T-helper 1 cell treated with Interleukin-12 subunit alpha and Interleukin-12 subunit beta and Interleukin-4 antibody, amounts not matched to agents 30 μg/mL and 1 μg/mL, for 36 hours (primary cell): ENCODE measurements at regions not wholly inside any gene's neighbourhood (a gene's known extent, or its start where the extent isn't known, plus 50 kb on each side); places are given as distances from the start of the nearest gene placed in this dataset.

ENCODE experiments used
- H3K27ac Mint-ChIP-seq: one replicate; pipeline ENCODE4 v1.8.0; 2021; ENCODE audit warnings: mild to moderate bottlenecking, mixed read lengths
- H3K27me3 Mint-ChIP-seq: one replicate; pipeline ENCODE4 v1.8.0; 2021; ENCODE audit warnings: low read depth, mixed read lengths
- H3K36me3 Mint-ChIP-seq: one replicate; pipeline ENCODE4 v1.8.0; 2021; ENCODE audit warnings: low read depth, mixed read lengths
- H3K4me1 Mint-ChIP-seq: one replicate; pipeline ENCODE4 v1.8.0; 2021; ENCODE audit warnings: low read depth, mixed read lengths
- H3K4me3 Mint-ChIP-seq: one replicate; pipeline ENCODE4 v1.8.0; 2021; ENCODE audit warnings: mild to moderate bottlenecking, moderate library complexity, mixed read lengths
- H3K9me3 Mint-ChIP-seq: one replicate; pipeline ENCODE4 v1.8.0; 2021; ENCODE audit warnings: mixed read lengths

DNA sequence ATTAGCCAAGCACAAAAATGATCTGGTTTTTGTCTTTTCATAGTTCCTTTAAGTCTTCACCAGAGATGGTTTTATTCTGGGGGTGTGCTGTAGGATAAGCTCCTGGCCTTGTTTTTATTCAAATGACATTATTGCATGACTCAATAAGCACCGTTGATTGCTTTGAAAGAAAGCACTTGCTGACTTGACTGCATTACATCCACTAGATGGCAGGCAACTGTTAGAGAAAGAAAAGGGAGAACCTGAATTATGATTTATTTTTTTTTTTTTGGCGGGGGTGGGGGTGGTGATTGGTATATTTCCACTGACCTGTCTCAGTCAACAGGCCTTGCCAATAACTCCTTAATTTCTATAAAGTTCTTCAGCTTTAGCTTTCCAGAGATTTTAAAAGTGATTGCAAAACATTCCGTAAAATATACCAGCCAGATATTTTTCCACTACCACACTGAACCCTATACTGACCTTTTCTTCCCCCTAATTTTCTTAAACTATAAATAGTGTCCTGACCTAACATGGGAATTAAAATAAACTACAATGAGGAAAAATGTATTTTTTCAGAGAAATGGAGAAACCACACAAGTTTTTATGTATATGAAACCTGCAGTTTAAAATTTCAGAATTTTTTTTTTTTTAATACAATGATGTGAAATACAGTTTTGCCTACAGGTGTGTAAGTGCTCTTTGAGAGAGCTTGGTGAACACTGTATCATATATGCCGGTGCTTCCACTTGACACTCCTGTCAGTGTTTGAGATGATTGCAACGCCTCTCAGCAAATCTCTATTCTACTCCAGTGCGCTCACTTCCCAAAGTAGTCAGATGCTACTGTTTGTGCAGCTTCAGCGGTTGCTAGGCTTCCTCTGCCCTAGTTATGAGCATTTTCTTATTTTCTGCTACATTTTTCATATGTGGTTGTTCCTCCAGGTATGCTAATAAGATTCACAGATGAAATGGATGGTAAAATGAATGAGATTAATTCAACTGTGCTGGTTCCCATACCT is 274.3 kb downstream of the CD109 start:
- Mint-ChIP-seq H3K27ac (no peak overlapping the region), H3K36me3 (no peaks in the 10 kb centered on the region), H3K4me3 (no peak overlapping the region), H3K9me3 (no peaks in the 10 kb centered on the region), H3K4me1 (no peaks in the 10 kb centered on the region), H3K27me3 (peaks cover 5% of the 10 kb centered on the region)

DNA sequence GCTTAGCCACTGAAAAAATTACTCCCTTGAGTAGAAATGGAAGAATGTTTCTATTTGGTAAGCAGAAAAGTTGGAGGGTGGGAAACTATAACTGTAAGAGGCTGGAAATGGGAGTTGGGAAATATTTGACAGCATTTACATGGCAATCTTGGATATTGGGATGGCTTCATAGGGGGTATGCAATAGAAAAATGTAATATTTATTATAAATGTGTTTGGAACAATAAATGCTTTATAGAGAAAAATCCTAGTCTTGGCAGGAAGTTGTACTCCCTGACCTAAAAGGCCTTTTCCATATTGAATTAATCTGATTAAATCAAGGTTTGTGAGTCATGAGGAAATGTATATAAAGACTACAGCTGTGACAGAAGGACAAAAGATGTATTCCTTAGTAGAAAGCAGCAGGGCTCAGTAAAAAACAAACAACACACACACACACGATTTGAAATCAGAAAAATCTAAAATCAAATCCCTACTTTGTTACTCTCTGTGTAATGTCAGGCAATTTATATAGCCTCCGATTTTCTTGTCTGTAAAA is 272.3 kb downstream of the CD109 start:
- no peaks in the 10 kb centered on the region for H3K4me1 Mint-ChIP-seq
- no peak overlapping the region for H3K27ac Mint-ChIP-seq
- H3K4me3 Mint-ChIP-seq = no peak overlapping the region
- H3K9me3 Mint-ChIP-seq = no peaks in the 10 kb centered on the region
- H3K27me3 Mint-ChIP-seq = peaks cover 5% of the 10 kb centered on the region
- no peaks in the 10 kb centered on the region for H3K36me3 Mint-ChIP-seq

DNA sequence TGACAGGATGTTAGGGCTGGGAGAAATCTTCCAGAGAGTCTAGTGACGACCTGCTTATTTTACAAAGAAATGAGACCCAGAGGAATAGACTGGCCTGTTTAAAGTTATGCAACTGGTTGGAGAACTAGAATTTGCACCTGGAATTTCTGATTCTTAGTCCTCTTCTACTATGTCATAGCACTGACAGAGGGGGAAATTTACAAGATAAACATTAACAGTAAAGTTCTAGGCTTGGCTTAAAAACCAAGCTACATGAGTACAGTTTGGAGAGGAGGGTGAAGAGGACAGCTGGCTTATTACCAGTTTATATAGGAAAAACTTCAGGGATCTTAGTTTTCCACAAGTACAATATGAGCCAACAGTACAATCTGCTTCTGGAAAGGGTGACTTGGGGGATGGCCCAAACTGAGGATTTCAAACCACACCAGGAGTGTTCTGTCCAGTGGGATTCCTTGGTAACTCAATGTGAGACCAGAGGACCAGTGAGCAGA is 269.6 kb downstream of the CD109 start:
- Mint-ChIP-seq H3K4me3 (no peak overlapping the region), H3K27ac (no peak overlapping the region), H3K4me1 (no peaks in the 10 kb centered on the region), H3K27me3 (peaks cover 5% of the 10 kb centered on the region), H3K36me3 (no peaks in the 10 kb centered on the region), H3K9me3 (no peaks in the 10 kb centered on the region)

DNA sequence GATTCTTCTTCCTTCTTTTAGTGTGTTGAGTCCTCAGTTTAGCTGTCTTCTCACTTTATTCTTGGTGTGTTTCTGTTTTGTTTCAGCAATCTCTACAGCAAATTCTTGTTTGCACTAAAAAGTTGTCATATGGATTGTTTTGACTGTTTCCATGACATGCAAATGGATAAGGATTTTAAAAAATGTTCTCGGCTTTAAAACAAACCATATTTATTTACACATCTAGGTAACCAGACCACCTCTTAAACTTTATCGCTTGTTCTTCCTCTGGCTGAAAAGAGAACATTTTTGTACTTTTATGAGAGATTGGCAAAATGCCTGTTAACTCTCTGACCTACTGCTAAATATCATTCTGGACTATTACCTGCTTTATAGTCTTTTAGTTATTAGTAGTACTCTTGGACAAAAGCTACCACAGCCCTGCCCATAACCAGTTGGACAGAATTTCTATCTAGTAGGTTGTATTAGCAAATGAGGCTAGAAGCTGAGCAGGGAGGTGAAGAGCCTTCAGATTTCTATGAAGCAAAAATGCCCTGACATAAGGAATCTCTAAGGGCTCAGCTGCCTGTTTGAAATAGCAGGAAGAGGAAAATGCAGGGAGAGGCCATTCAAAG is 268.3 kb downstream of the CD109 start:
- no peak overlapping the region for H3K27ac Mint-ChIP-seq
- H3K4me1 Mint-ChIP-seq = no peaks in the 10 kb centered on the region
- H3K4me3 Mint-ChIP-seq = no peak overlapping the region
- H3K9me3 Mint-ChIP-seq = no peaks in the 10 kb centered on the region
- H3K27me3 Mint-ChIP-seq = peaks cover 5% of the 10 kb centered on the region
- no peaks in the 10 kb centered on the region for H3K36me3 Mint-ChIP-seq

DNA sequence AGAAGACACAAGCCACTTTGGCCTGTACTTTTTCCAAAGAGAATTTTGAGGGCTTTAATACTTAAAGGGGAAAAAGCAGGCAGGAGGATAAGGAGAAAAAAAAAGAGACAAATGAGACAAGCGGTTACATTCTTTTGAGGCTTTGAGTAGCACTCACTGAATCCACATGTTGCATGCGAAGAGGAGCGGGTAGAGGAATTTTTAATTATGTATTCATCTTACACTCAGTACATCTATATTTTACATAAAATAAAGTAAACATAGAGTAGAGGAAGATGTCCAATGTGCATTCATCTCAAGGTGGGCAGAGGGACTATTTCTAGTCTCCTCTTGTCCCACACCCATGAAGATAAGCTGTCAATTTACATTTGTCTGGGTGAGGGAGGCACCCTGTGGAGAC is 266.9 kb downstream of the CD109 start:
- H3K4me3 Mint-ChIP-seq = no peak overlapping the region
- H3K9me3 Mint-ChIP-seq = no peaks in the 10 kb centered on the region
- no peak overlapping the region for H3K27ac Mint-ChIP-seq
- H3K27me3 Mint-ChIP-seq = peaks cover 5% of the 10 kb centered on the region
- H3K4me1 Mint-ChIP-seq = no peaks in the 10 kb centered on the region
- H3K36me3 Mint-ChIP-seq = no peaks in the 10 kb centered on the region

DNA sequence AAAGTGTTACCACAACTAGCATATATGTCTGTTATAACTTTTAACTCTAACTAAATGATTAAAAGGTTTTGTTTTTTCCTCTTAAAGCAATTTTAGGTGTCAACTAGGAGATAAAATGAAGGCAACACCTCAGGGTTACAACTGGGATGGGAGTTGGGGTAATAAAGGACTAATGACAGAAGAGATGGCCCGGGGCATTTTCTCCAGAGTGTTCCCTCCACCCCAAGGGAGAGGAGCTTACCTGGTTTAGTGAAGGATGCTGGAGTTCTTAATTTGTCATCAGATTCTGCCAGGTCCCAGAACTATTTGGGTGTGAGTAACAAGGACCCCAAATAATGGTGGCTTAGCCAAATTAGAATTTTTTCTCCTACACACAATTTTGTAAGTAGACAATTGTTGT is 260.3 kb downstream of the CD109 start:
- Mint-ChIP-seq H3K27me3 (no peaks in the 10 kb centered on the region), H3K27ac (no peak overlapping the region), H3K9me3 (no peaks in the 10 kb centered on the region), H3K4me3 (no peak overlapping the region), H3K36me3 (no peaks in the 10 kb centered on the region), H3K4me1 (no peaks in the 10 kb centered on the region)

DNA sequence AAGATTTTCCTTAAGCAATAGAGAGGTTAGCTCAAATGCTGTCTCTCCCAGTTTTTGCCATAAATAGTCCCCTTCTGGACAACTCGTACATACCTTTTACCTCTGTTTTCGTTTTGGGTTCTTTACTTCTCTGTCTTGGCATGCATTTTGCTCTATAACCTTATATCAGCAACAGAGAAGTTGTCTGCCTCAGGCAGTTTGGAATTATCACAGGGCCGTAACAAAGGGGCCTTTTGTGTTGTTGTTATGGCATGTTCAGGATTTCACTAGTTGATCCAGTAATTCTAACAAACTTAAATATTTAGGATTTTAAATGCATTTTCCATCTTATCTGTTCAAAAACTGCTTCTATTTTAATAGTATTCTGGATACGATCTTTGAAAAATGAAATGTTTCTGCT is 259.8 kb downstream of the CD109 start:
- no peaks in the 10 kb centered on the region for H3K9me3 Mint-ChIP-seq
- no peaks in the 10 kb centered on the region for H3K4me1 Mint-ChIP-seq
- no peak overlapping the region for H3K4me3 Mint-ChIP-seq
- no peaks in the 10 kb centered on the region for H3K27me3 Mint-ChIP-seq
- H3K27ac Mint-ChIP-seq = no peak overlapping the region
- no peaks in the 10 kb centered on the region for H3K36me3 Mint-ChIP-seq

DNA sequence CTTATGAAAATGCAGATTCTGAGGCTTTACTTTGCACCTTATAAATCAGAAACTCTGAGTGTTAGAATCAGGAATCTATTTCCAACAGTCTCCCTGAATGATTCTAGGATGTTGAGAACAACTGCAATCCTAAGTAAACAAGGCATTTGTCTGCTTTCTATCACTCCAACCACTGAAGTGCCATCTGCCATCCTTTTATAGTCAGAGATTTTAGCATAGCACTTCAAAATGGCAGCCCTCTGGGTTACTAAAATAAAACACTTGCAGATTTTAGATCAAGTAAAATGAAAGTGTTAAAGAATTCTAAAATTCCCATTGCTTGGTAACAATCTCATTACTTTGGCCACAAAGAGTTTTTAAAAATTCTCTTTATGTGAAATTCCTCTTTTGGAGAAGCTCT is 258.9 kb downstream of the CD109 start:
- Mint-ChIP-seq H3K4me3 (no peak overlapping the region), H3K4me1 (no peaks in the 10 kb centered on the region), H3K27ac (no peak overlapping the region), H3K27me3 (no peaks in the 10 kb centered on the region), H3K9me3 (no peaks in the 10 kb centered on the region), H3K36me3 (no peaks in the 10 kb centered on the region)

DNA sequence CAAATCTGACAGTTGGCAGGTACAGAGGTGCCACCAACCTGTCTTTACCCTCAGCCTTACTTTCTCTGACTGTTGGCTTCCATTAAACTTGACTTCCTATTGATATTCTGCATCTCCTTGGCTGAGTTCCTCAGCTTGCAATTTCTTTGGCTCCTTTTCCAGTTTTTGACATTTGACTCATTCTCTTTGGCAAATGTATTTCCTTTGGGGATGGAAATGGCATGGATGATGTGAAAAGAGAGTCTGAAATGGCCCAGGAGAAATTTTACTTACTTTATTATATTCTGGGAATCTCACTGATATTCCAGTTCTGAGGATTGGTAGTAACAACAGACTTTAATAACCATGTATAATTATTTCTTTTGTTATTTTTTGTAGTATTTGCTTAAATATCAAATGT is 255.2 kb downstream of the CD109 start:
- Mint-ChIP-seq H3K9me3 (peaks cover 12% of the 10 kb centered on the region), H3K4me1 (peaks cover 8% of the 10 kb centered on the region), H3K4me3 (no peak overlapping the region), H3K27ac (no peak overlapping the region), H3K36me3 (no peaks in the 10 kb centered on the region), H3K27me3 (peaks cover 6% of the 10 kb centered on the region)

DNA sequence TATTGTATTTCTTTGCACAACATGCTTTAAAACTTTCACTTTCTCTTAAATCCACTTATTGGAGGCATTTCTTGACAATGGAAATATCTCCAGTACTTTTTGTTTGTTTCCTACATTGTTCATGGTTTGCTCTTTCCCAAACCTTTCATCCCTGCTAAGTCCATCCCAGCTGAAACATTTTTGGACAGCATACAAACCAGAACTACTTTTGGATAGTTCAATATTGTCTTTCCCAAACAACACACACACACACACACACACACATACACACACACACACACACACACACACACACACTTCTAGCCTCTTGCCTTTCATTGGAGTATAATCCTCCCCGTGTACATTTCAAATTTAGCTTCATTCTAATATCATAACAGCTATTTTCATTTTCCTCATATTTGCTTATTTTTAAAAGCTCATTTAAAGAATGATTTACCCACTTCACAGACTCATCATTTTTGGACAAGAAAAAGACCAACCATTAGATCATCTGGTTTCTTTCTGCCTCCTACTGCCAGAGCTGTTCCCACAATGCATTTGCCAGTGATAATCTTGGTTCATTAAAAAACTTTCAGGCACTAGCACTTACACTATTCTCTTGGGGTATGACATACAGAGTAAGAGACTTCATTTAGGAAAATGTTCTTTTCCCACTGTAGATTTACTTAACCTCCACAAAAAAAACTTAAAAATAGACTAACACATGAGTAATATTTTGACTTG is 248.1 kb downstream of the CD109 start:
- H3K4me3 Mint-ChIP-seq = no peak overlapping the region
- peaks cover 4% of the 10 kb centered on the region for H3K27me3 Mint-ChIP-seq
- H3K27ac Mint-ChIP-seq = no peak overlapping the region
- no peaks in the 10 kb centered on the region for H3K36me3 Mint-ChIP-seq
- peaks cover 12% of the 10 kb centered on the region for H3K9me3 Mint-ChIP-seq
- H3K4me1 Mint-ChIP-seq = peaks cover 8% of the 10 kb centered on the region

DNA sequence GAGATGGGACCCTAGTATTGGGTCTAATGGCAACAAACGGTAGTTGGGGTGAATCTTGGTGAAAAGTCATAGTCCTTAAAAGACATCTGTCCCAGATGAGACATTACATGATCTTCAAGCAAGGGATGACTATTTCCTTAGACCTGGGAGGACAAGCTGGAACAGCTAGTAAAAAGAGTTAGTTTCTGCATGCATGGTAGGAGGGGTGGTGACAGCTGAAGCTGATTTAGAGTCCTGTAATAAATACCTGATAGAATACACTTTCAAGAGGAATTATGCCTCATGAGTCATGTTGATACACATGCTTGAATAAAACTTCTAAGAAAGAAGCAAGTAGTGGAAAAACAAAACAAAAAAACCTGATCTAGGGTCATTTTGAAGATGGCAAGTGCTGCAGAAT is 247.4 kb downstream of the CD109 start:
- Mint-ChIP-seq H3K4me3 (no peak overlapping the region), H3K36me3 (no peaks in the 10 kb centered on the region), H3K27ac (no peak overlapping the region)

DNA sequence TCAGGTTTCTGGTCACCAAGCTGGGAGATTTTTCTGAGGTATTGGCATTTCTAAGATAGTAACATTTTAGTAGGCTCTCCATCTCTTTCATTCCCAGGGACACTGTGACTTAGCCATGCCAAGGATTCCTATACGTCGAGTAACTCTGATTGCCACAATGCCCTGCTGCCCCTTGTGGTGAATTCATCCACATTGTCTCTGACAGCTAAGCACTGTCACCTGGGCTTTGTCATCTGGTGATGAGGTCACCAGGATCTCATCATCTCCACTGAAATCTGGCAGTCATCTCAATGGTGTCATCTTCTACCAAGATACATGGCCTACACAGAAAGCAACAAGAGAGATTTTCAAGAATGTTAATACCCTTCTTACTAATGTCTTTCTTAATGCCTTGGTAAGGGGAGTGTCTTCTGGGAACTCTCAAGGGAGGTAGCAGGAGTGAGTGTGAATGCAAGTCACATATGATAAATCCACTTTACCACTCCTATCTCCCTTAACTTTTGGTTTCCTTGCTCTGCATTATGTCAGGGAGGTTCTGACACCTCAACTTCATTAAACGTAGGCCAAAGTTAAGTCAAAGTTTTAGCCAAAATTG is 246.7 kb downstream of the CD109 start:
- Mint-ChIP-seq H3K9me3 (peaks cover 8% of the 10 kb centered on the region), H3K27ac (no peak overlapping the region), H3K36me3 (no peaks in the 10 kb centered on the region), H3K4me1 (peaks cover 4% of the 10 kb centered on the region), H3K27me3 (peaks cover 4% of the 10 kb centered on the region), H3K4me3 (no peak overlapping the region)

More for the DNA sequence above, 247.4 kb downstream of the CD109 start:
- H3K27me3 Mint-ChIP-seq = peaks cover 4% of the 10 kb centered on the region
- peaks cover 8% of the 10 kb centered on the region for H3K4me1 Mint-ChIP-seq
- H3K9me3 Mint-ChIP-seq = peaks cover 12% of the 10 kb centered on the region

DNA sequence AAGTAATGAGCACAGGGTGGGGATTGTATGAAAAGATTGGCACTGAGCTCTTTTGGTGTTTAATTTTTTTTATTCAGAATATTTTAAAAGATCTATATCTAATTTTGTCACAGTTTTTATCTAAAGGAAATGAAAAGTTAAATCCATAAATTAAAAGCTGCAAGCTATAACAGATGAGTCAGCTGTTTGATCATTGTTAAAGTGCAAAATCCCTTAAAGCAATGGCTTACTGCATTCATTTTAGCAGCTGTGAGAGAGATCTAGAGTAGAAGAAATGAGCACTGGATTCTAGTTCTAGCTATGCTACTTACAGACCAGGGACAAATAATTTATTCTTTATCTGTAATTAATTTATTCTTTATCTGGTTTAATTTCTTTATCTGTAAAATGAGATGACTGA is 245.9 kb downstream of the CD109 start:
- Mint-ChIP-seq H3K27me3 (peaks cover 4% of the 10 kb centered on the region), H3K27ac (no peak overlapping the region), H3K4me3 (no peak overlapping the region), H3K4me1 (no peaks in the 10 kb centered on the region), H3K36me3 (no peaks in the 10 kb centered on the region), H3K9me3 (peaks cover 4% of the 10 kb centered on the region)

DNA sequence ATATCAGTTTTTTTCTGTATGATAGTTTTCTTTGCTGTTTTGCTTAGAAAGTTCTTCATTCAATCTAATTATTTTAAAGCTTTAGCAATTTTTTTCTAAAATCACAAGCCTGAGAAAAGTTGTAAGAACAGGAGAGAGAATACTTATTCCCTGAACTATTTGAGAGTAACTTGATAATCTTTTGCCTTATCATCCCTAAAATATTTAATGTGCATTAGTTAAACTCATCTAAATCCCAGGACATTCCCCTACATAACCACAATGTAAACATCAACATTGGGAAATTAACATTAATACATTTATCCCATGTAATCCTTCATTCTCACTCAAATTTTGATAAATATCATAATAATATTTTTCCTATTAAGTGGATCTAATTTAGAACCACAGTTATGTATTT is 241.8 kb downstream of the CD109 start:
- Mint-ChIP-seq H3K27ac (no peak overlapping the region), H3K9me3 (no peaks in the 10 kb centered on the region)

More for the DNA sequence above, 241.8 kb downstream of the CD109 start:
- Mint-ChIP-seq H3K4me3 (no peak overlapping the region), H3K4me1 (no peaks in the 10 kb centered on the region), H3K36me3 (no peaks in the 10 kb centered on the region), H3K27me3 (no peaks in the 10 kb centered on the region)
